WTC11 (cell line): ENCODE measurements at regions not wholly inside any gene's neighbourhood (a gene's known extent, or its start where the extent isn't known, plus 50 kb on each side); places are given as distances from the start of the nearest gene placed in this dataset.

Experiments used
- ATAC-seq: fragments of 200-7000 bp; cut with Tn5 transposase; 2 replicates; pipeline ENCODE4 v1.10.0; 2021; ENCODE audit warnings: mild to moderate bottlenecking, moderate library complexity
- CTCF ChIA-PET: fragments of 300-600 bp; sonication (Branson Sonifier 250); formaldehyde crosslinking; loops from one replicate; lab custom pipeline; 2021; ENCODE audit warnings: antibody characterized with exemption; lab: Charles Lee
- POLR2A ChIA-PET: fragments of 350-600 bp; sonication (Branson Sonifier 250); formaldehyde crosslinking; loops from one replicate; lab custom pipeline; 2021; ENCODE audit warnings: antibody characterized with exemption; lab: Charles Lee
- DNase-seq: peaks from one replicate; pipeline ENCODE4 v3.0.0; 2021; ENCODE audit warnings: low spot score
- H3K27ac Mint-ChIP-seq: 2 replicates; pipeline ENCODE4 v1.8.0; 2021; ENCODE audit warnings: mixed read lengths
- H3K27me3 Mint-ChIP-seq: 2 replicates; pipeline ENCODE4 v1.8.0; 2021; ENCODE audit warnings: low read depth, mild to moderate bottlenecking, moderate library complexity, mixed read lengths
- H3K36me3 Mint-ChIP-seq: 2 replicates; pipeline ENCODE4 v1.8.0; 2021; ENCODE audit warnings: mixed read lengths
- H3K4me1 Mint-ChIP-seq: 2 replicates; pipeline ENCODE4 v1.8.0; 2022; ENCODE audit warnings: mixed read lengths
- H3K4me3 Mint-ChIP-seq: 2 replicates; pipeline ENCODE4 v1.8.0; 2021; ENCODE audit warnings: mild to moderate bottlenecking, moderate library complexity, mixed read lengths
- H3K9me3 Mint-ChIP-seq: 2 replicates; pipeline ENCODE4 v1.8.0; 2021; ENCODE audit warnings: mixed read lengths
- ATF6 ChIP-seq: sonication (generic); formaldehyde crosslinking; IDR thresholded peaks from 2 replicates; pipeline ENCODE4 v1.8.1; 2023; ENCODE audit warnings: mild to moderate bottlenecking, missing genetic modification reagents
- ETV6 ChIP-seq: sonication (generic); formaldehyde crosslinking; IDR thresholded peaks from 2 replicates; pipeline ENCODE4 v1.8.1; 2022; ENCODE audit warnings: mild to moderate bottlenecking, missing genetic modification reagents
- GABPB1 ChIP-seq: sonication (generic); formaldehyde crosslinking; IDR thresholded peaks from 2 replicates; pipeline ENCODE4 v1.8.1; 2023; ENCODE audit warnings: mild to moderate bottlenecking, missing genetic modification reagents
- GTF2I ChIP-seq: fragments of 250-450 bp; sonication (Bioruptor Pico); conservative IDR thresholded peaks from 2 replicates; pipeline ENCODE4 v1.4.0; 2021; ENCODE audit warnings: mild to moderate bottlenecking
- JAZF1 ChIP-seq: fragments of 250-450 bp; sonication (Bioruptor Pico); IDR thresholded peaks from 2 replicates; pipeline ENCODE4 v1.9.0; 2021; ENCODE audit warnings: moderate library complexity, mild to moderate bottlenecking, inconsistent platforms
- MAX ChIP-seq: sonication (generic); formaldehyde crosslinking; IDR thresholded peaks from 2 replicates; pipeline ENCODE4 v1.8.0; 2022; ENCODE audit warnings: mild to moderate bottlenecking, missing genetic modification reagents
- NR3C1 ChIP-seq: sonication (generic); formaldehyde crosslinking; conservative IDR thresholded peaks from 2 replicates; pipeline ENCODE4 v1.8.1; 2023; ENCODE audit warnings: low read depth, mild to moderate bottlenecking, missing genetic modification reagents
- RORB ChIP-seq: fragments of 250-450 bp; sonication (Bioruptor Pico); IDR thresholded peaks from 2 replicates; pipeline ENCODE4 v1.9.0; 2021; ENCODE audit warnings: mild to moderate bottlenecking
- SOX15 ChIP-seq: fragments of 250-450 bp; sonication (Bioruptor Pico); IDR thresholded peaks from 2 replicates; pipeline ENCODE4 v1.9.0; 2021; ENCODE audit warnings: mild to moderate bottlenecking
- TEAD1 ChIP-seq: sonication (generic); formaldehyde crosslinking; IDR thresholded peaks from 2 replicates; pipeline ENCODE4 v1.8.0; 2022; ENCODE audit warnings: mild to moderate bottlenecking, missing genetic modification reagents
- TEAD4 ChIP-seq: sonication (generic); formaldehyde crosslinking; IDR thresholded peaks from 2 replicates; pipeline ENCODE4 v1.8.0; 2022; ENCODE audit warnings: mild to moderate bottlenecking, missing genetic modification reagents
- TP53 ChIP-seq: sonication (generic); formaldehyde crosslinking; IDR thresholded peaks from 2 replicates; pipeline ENCODE4 v1.8.1; 2023; ENCODE audit warnings: mild to moderate bottlenecking, missing genetic modification reagents
- ZNF121 ChIP-seq: sonication (generic); formaldehyde crosslinking; IDR thresholded peaks from 2 replicates; pipeline ENCODE4 v1.8.0; 2023; ENCODE audit warnings: missing genetic modification reagents
- ZNF232 ChIP-seq: sonication (generic); formaldehyde crosslinking; IDR thresholded peaks from 2 replicates; pipeline ENCODE4 v1.8.0; 2022; ENCODE audit warnings: mild to moderate bottlenecking, missing genetic modification reagents
- TF ChIP-seq, protein P1 (sequence below): fragments of 250-450 bp; sonication (Bioruptor Pico); IDR thresholded peaks from 2 replicates; pipeline ENCODE4 v1.9.0; 2021; ENCODE audit warnings: mild to moderate bottlenecking
- TF ChIP-seq, protein P2 (sequence below): fragments of 250-450 bp; sonication (Bioruptor Pico); IDR thresholded peaks from 2 replicates; pipeline ENCODE4 v2.1.2; 2022; ENCODE audit warnings: mild to moderate bottlenecking, moderate library complexity
- TF ChIP-seq, protein P3 (sequence below): fragments of 200-600 bp; IDR thresholded peaks from 2 replicates; pipeline ENCODE4 v1.8.0; 2022; ENCODE audit warnings: antibody characterized with exemption
- TF ChIP-seq, protein P4 (sequence below): sonication (generic); formaldehyde crosslinking; IDR thresholded peaks from 2 replicates; pipeline ENCODE4 v1.8.1; 2022; ENCODE audit warnings: mild to moderate bottlenecking, missing genetic modification reagents, moderate library complexity, borderline replicate concordance
- TF ChIP-seq, protein P5 (sequence below): sonication (generic); formaldehyde crosslinking; IDR thresholded peaks from 2 replicates; pipeline ENCODE4 v1.8.0; 2022; ENCODE audit warnings: mild to moderate bottlenecking, missing genetic modification reagents
- TF ChIP-seq, protein P6 (sequence below): sonication (generic); formaldehyde crosslinking; IDR thresholded peaks from 2 replicates; pipeline ENCODE4 v1.8.1; 2022; ENCODE audit warnings: low read depth, missing genetic modification reagents, borderline replicate concordance

DNA sequence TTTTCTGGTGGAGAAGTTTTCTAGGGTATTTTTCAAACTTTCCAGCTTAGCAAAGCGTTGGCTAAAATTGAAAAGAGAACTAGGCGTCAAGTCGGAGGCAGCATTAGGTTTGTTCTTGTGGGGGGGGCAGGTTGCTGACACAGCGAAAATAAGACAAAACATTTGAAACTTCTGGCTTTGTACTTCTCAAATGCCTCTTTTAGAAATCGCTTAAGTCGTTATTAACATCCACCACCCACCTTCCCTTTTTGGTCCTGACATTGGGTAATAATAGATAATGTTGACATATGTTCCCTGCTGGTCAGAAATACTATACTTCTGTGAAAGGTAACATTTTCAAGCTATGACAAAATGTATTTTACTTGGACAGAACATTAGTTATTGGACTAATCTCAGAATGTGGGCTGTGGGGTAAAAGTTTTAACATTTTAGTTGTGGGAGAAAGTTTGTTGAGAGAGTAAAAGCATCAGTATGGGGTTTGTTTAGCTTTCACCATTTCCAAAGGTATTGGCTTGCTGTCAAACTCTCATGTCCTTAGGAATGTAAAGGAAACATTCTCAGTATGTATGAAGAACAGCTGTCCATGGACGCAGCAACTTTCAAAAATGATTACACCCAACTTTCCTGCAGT is 88.1 kb upstream of the ZEB2 start:
- Mint-ChIP-seq H3K4me3 (no peak overlapping the region), H3K9me3 (no peaks in the 10 kb centered on the region), H3K36me3 (no peaks in the 10 kb centered on the region), H3K27me3 (no peaks in the 10 kb centered on the region), H3K4me1 (peaks cover 6% of the 10 kb centered on the region), H3K27ac (no peak overlapping the region)
- ATAC-seq (no peak), DNase-seq (no peak)
- CTCF ChIA-PET: no interaction called here
- POLR2A ChIA-PET: no interaction called here
- TF ChIP-seq TEAD1 (CRISPR knock-in tag): no peak
- TF ChIP-seq, protein P1, sequence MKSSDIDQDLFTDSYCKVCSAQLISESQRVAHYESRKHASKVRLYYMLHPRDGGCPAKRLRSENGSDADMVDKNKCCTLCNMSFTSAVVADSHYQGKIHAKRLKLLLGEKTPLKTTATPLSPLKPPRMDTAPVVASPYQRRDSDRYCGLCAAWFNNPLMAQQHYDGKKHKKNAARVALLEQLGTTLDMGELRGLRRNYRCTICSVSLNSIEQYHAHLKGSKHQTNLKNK (CRISPR knock-in tag): no peak
- no peak for TF ChIP-seq GTF2I
- TF ChIP-seq ETV6 (CRISPR knock-in tag): no peak
- TF ChIP-seq NR3C1 (CRISPR knock-in tag): no peak
- TF ChIP-seq, protein P2, sequence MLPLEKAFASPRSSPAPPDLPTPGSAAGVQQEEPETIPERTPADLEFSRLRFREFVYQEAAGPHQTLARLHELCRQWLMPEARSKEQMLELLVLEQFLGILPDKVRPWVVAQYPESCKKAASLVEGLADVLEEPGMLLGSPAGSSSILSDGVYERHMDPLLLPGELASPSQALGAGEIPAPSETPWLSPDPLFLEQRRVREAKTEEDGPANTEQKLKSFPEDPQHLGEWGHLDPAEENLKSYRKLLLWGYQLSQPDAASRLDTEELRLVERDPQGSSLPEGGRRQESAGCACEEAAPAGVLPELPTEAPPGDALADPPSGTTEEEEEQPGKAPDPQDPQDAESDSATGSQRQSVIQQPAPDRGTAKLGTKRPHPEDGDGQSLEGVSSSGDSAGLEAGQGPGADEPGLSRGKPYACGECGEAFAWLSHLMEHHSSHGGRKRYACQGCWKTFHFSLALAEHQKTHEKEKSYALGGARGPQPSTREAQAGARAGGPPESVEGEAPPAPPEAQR: no peak
- no peak for TF ChIP-seq ATF6 (CRISPR knock-in tag)
- TF ChIP-seq, protein P3, sequence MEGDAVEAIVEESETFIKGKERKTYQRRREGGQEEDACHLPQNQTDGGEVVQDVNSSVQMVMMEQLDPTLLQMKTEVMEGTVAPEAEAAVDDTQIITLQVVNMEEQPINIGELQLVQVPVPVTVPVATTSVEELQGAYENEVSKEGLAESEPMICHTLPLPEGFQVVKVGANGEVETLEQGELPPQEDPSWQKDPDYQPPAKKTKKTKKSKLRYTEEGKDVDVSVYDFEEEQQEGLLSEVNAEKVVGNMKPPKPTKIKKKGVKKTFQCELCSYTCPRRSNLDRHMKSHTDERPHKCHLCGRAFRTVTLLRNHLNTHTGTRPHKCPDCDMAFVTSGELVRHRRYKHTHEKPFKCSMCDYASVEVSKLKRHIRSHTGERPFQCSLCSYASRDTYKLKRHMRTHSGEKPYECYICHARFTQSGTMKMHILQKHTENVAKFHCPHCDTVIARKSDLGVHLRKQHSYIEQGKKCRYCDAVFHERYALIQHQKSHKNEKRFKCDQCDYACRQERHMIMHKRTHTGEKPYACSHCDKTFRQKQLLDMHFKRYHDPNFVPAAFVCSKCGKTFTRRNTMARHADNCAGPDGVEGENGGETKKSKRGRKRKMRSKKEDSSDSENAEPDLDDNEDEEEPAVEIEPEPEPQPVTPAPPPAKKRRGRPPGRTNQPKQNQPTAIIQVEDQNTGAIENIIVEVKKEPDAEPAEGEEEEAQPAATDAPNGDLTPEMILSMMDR: no peak
- TF ChIP-seq, protein P4, sequence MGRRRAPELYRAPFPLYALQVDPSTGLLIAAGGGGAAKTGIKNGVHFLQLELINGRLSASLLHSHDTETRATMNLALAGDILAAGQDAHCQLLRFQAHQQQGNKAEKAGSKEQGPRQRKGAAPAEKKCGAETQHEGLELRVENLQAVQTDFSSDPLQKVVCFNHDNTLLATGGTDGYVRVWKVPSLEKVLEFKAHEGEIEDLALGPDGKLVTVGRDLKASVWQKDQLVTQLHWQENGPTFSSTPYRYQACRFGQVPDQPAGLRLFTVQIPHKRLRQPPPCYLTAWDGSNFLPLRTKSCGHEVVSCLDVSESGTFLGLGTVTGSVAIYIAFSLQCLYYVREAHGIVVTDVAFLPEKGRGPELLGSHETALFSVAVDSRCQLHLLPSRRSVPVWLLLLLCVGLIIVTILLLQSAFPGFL: no peak
- no peak for TF ChIP-seq ZNF232 (CRISPR knock-in tag)
- TF ChIP-seq, protein P5, sequence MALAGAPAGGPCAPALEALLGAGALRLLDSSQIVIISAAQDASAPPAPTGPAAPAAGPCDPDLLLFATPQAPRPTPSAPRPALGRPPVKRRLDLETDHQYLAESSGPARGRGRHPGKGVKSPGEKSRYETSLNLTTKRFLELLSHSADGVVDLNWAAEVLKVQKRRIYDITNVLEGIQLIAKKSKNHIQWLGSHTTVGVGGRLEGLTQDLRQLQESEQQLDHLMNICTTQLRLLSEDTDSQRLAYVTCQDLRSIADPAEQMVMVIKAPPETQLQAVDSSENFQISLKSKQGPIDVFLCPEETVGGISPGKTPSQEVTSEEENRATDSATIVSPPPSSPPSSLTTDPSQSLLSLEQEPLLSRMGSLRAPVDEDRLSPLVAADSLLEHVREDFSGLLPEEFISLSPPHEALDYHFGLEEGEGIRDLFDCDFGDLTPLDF: no peak
- TF ChIP-seq TP53: no peak
- TF ChIP-seq, protein P6, sequence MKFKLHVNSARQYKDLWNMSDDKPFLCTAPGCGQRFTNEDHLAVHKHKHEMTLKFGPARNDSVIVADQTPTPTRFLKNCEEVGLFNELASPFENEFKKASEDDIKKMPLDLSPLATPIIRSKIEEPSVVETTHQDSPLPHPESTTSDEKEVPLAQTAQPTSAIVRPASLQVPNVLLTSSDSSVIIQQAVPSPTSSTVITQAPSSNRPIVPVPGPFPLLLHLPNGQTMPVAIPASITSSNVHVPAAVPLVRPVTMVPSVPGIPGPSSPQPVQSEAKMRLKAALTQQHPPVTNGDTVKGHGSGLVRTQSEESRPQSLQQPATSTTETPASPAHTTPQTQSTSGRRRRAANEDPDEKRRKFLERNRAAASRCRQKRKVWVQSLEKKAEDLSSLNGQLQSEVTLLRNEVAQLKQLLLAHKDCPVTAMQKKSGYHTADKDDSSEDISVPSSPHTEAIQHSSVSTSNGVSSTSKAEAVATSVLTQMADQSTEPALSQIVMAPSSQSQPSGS: no peak
- TF ChIP-seq JAZF1 (CRISPR knock-in tag): no peak
- TF ChIP-seq ZNF121 (CRISPR knock-in tag): no peak
- no peak for TF ChIP-seq GABPB1
- no peak for TF ChIP-seq RORB
- TF ChIP-seq TEAD4 (CRISPR knock-in tag): no peak
- no peak for TF ChIP-seq MAX (CRISPR knock-in tag)
- no peak for TF ChIP-seq SOX15 (CRISPR knock-in tag)
